Myocyte (in vitro differentiated cells): ENCODE measurements at regions not wholly inside any gene's neighbourhood (a gene's known extent, or its start where the extent isn't known, plus 50 kb on each side); places are given as distances from the start of the nearest gene placed in this dataset.
"Not testable (repeated sequence)": the region's sequence is repeated elsewhere in the genome, so short reads cannot be mapped to it uniquely, and the experiment has no call there.

Source experiments
- DNase-seq: peaks from one replicate; pipeline ENCODE4 v3.0.0-alpha.2; 2012; ENCODE audit warnings: low read depth

GRCh38 chr2:105502625-105503334 is 103.9 kb upstream of the FHL2 start:
- DNase-seq: peak; percentile 66

GRCh38 chr2:105498281-105498846 is 99.5 kb upstream of the FHL2 start:
- DNase-seq: no peak

DNA sequence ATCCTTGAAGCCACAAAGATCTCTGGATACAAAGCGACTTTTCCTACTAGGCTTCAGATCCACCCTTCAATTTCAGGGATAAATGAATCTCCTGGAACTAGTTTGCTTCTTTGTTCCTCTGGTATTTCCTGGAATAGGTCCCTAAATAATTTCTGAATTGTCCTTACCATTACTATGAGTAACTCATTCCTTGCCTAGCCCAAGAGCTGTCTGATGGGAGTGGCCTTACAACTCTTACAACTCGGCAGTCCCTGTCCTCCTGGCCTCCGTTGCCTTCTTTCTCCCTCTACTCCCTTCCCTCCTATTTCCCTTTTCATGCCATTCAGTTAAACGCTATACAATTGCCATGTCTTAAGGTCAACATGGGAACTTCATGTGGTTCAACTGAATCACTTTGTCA is 98.2 kb upstream of the FHL2 start:
- DNase-seq: no peak

GRCh38 chr2:105496271-105496670 is 97.4 kb upstream of the FHL2 start:
- DNase-seq: peak; percentile 48

DNA sequence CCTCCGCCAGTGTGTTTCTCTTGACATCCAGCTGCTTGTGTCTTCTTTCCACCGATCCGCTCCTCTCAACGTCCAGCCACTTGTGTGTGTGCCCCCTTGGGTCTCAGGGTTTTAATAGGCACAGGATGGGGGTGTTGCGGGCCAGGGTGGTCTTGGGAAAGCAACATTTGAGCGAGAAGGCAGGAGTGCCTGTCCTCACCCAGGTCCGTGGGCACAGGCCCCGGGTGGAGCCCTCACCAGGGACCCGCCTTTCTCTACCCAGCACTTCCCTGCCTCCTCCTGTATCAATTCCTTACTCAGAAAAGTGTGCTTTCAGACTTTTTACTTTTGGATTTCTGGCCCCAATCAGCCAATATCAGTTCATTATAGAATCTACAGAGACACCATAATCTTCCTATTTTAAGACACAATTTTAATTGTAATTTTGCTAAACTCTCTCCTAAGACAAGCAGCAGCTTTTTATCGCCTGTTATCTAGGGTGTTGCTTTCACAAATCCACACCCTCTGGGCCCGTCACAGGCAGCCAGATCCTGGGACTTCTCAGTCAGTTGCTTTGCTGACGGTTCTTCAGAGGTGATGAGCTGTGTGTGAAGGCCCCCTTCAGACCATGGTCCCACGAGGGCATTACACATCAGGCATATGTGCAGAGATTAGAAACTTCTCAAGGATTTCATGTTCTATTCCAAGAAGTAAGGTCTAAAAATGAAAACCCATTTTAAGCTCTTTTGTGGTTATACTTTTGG is 96.0 kb upstream of the FHL2 start:
- DNase-seq: no peak

GRCh38 chr2:105490956-105491355 is 92.1 kb upstream of the FHL2 start:
- no peak for DNase-seq

DNA sequence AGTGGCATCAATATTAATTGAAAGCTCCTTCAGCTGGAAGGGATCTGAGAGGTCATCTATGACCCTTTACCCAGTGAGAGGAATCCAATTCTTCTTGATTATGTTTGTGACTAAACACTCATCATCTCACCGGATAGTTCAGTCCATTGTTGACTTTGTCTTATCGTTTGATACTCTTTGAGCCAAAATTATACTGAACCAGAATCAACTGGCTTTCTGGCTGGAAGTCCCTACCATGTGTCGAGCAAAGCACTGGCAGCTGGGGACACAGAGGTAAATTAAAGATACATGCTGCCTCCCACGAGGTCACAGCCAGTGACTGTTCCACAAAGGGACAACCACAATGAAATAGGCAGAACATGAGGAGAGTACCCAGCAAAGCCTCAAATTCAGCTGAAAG is 91.4 kb upstream of the FHL2 start:
- DNase-seq: peak; percentile 31

DNA sequence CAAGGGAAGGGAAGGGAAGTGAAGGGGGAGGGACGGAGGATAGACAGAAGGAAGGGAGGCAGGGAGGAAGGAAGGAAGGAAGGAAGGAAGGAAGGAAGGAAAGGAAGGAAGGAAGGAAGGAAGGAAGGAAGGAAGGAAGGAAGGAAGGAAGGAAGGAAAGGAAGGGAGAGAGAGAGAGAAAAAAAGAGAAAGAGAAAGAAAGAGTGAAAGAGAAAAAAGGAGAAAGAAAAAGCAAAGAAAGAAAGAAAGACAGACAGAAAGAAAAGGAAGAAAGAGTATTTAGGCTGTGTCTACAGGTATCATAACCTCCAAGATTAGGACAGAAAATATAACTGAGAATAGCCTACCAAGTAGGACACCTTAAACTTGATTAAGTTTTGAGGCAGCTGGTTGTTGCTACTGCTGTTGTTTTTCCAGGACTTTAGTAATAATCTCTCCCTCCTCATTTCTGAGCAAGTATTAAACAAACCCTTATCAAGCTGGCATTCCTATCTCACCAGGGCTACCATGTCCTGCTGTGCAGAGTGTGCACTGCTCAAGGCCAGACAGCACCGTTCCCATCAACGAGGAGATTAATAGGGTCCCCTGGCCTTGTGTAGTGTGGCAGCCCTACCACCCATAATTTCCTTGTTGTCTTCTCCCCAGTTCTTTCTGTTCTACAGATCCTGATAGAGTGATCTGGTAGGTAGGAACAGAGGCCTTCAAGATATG is 90.5 kb upstream of the FHL2 start:
- DNase-seq: no peak

GRCh38 chr2:105488285-105488684 is 89.4 kb upstream of the FHL2 start:
- peak; percentile 40 for DNase-seq

DNA sequence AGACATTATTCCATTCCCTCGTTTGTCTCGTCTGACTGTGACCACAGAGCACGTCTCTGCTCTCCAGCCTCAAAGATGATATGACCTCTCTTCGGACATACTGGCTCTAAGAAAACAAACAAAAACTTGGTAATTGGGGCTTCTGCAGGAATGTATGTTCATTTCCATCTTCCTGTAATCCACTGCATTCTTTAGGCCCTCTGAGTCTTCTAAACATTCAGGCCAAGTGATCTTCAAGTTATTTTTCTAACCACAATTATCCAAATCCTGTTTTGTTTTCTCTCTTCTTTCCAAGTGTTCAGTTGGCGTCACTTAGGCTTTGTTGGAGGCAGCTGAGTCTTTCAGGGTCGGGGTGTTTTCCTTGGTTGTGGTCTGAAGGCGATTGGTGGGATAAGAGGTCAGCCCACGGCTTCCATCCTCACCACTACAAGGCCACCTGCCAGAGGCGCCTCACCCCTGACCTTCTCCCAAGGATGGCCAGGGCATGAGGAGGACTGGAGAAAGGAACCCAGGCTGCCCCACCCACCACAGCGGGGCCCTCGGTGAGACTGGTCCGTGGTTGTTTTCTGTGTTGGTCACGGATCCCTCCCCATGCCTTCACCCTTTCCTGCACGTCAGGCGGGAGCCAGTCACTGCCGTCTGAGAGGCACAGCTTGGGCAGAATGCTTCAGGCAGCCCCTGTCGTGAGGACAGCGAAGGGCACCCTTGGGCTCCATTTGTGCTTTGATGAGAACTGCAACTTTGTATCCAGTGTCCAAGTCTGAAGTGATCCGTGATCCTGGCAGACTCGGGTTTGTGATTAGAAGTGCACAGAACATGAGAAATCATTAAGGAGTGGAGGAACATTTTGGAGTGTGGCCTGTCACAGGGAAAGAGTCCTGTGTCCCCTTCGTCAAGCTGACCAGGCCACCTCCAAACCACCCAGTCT is 88.6 kb upstream of the FHL2 start:
- peak; percentile 87 for DNase-seq

DNA sequence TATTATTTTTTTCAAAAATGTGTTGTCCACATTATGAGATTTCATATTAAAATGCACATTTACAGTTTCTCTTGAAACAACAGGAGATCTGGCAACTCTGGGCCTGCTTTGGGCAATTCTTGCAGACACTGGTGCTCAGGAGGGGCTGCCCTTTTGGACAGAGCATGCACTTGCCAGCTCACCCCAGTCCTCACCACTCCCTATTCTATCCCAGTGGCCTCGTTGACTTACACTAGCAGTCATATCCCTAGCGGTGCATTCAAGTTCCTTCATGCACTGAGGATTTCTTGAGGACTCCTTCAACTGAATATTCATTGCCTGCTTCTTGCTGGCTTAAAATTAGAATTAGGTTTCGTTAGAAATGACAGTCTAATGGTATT is 87.9 kb upstream of the FHL2 start:
- no peak for DNase-seq

- no peak for DNase-seq
Observed at GRCh38 chr2:105478670-105479069, 79.8 kb upstream of the FHL2 start.

DNA sequence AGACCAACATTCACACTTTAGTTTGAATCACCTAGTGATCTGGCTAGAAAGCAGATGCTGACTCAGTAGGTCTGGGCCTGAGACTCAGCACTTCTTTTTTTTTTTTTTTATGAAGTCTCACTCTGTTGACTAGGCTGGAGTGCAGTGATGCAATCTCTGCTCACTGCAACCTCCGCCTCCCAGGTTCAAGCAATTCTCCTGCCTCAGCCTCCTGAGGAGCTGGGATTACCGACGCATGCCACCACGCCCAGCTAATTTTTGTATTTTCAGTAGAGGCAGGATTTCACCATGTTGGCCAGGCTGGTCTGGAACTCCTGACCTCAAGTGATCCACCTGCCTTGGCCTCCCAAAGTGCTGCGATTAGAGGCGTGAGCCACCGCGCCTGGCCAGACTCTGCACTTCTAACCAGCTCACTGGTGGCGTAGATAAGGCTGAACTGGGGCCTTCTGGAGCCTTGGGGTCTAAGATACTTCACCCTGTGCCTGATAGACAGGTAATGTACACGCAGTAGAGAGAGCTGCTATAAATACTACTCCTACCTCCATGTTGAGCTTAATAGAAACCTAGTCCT is 78.3 kb upstream of the FHL2 start:
- not testable (repeated sequence) for DNase-seq

DNA sequence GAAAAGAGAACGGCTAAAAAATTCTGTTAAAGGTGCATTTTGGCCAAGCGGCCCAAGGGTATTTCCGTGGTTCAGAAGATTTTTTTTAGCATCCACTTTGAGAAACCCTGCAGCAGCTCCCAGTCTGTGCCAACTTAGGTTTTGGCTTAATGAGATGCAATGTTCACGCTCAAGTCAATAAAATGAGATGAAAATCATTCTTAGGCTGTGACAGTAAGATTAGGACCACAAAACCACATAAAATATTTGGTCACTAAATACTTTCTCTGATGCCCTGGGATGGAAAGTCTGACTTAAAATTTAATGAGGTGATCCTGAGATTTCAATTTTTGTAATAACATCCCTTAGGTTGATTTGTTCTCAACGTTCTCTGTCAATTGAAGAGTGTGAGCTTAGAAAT is 74.2 kb upstream of the FHL2 start:
- no peak for DNase-seq

DNA sequence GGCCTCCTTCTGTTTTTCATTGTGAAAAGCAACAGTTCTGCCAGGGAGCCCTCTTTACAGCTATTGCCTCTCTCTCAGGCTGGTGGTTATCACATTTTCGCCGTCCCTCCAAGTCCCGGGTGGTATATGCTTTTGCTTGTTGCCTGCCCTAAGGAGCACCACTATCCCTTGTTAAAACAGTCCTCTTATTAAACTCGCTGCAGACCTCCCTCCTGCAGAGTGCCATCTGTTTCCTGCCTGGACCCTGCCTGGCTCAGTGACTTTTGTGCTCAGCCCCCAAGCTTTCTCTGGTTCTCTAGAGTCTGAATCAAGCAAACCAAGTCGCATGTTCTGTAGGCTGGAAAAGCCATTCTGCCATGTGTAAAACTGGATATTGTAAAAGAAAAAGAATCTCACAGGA is 72.1 kb upstream of the FHL2 start:
- DNase-seq: no peak

DNA sequence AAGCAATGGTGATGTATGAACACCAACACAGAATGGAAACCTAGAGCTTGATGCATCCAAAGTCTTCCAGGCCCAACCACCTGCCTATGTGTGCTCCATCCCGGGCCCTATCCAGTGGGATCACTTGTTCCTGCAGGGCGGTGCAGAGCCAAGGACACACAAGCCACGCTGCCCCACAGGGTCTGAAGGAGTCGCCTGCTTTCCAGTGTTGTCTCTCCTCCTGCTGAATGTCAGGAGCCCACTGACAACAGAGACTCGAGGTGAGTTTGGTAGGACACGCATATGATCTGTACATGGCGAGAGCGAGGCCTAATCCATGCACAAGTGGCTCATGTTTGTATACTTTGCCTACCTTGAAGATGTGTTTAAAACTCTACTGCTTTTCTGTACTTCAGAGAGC is 70.9 kb upstream of the FHL2 start:
- no peak for DNase-seq

- DNase-seq: no peak
Observed at GRCh38 chr2:105468582-105469042, 69.8 kb upstream of the FHL2 start.

DNA sequence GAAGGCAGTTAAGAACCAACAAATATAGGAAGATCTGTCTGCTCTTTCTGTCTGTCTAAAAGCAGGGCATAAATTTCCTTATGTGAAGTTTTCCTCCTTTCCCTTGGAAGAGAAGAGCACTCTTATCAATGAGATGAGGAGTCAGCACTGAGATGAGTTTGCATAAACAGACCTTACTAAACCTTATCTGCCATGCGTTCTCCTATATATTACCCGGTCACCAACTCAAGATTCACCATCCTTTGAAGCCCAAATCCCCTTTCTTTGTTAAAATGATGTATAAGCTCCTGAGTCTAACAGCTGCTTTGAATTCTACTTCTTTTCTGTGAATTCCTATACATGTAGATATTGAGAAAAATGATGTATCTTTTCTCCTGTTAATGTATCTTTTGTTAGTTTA is 65.5 kb upstream of the FHL2 start:
- no peak for DNase-seq

DNA sequence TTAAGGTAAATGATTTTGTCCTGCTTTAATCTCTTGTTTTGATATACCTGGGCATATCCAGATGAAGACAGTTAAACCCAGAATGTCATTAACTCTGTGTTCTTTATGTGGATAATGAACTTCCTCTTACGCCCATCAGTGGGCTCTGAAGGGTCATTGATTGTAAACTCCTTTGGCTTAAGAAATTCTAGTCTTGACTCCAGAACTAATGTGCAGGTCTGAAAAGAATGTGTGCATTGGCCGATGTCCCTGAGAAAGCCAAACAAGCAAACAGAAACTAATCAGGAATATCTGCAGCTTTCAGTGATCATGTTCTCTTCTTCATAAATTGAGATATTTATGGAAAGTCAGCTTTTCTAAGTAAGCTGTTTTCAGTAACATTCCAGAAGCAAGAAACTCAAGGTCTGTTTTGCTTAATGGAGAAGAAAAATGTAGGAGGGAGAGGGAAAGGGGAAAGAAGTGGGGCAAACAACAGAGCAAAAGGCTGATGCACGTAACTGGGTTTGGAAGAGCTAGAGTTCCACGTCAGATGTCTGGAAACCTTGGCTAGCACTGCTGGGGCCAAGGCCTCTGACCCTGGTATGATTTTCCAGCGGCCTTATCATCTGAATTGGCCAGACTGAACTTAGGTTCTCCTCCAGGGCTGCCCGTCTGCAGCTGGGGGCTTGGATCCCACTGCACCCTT is 61.3 kb upstream of the FHL2 start:
- no peak for DNase-seq

GRCh38 chr2:105458076-105458475 is 59.2 kb upstream of the FHL2 start:
- DNase-seq: no peak
